ENCODE measurements at regions not wholly inside any gene's neighbourhood (a gene's known extent, or its start where the extent isn't known, plus 50 kb on each side); places are given as distances from the start of the nearest gene placed in this dataset.

- Mint-ChIP-seq H3K27me3 (ENCODE audit: low read depth, unreplicated experiment) (no peaks in the 10 kb centered on the region), H3K27ac (ENCODE audit: unreplicated experiment) (no peak overlapping the region)
Measured at GRCh38 chr13:107208889-107209288, 641.0 kb upstream of the ARGLU1 start.

GRCh38 chr13:107205318-107206104 lies 637.6 kb upstream of the ARGLU1 start:
- FAIRE-seq (no peak), DNase-seq (ENCODE audit: low read depth) (peak; percentile 10)
- no peaks in the 10 kb centered on the region for H3K79me2 ChIP-seq (ENCODE audit: insufficient read depth, low read length)
- Mint-ChIP-seq H3K4me1 (ENCODE audit: low read depth, unreplicated experiment) (peaks cover 7% of the 10 kb centered on the region), H3K36me3 (ENCODE audit: low read depth, unreplicated experiment) (no peaks in the 10 kb centered on the region), H3K4me3 (ENCODE audit: unreplicated experiment) (no peak overlapping the region), H3K27me3 (ENCODE audit: low read depth, unreplicated experiment) (no peaks in the 10 kb centered on the region), H3K9me3 (ENCODE audit: unreplicated experiment) (no peaks in the 10 kb centered on the region), H3K27ac (ENCODE audit: unreplicated experiment) (no peak overlapping the region)
- no peak overlapping the region for H3K27ac ChIP-seq (ENCODE audit: low read depth, low read length)
- H3K4me3 ChIP-seq (ENCODE audit: insufficient read depth, low read depth, low read length) = no peak overlapping the region
- no peak overlapping the region for H3K9ac ChIP-seq (ENCODE audit: low read length)
- H3K4me2 ChIP-seq (ENCODE audit: low read length) = no peak overlapping the region
- H3K27me3 ChIP-seq (ENCODE audit: insufficient read depth, low read length) = no peaks in the 10 kb centered on the region
- no peak overlapping the region for H2AFZ ChIP-seq (ENCODE audit: low read depth, low read length)
- TF ChIP-seq, protein P1, sequence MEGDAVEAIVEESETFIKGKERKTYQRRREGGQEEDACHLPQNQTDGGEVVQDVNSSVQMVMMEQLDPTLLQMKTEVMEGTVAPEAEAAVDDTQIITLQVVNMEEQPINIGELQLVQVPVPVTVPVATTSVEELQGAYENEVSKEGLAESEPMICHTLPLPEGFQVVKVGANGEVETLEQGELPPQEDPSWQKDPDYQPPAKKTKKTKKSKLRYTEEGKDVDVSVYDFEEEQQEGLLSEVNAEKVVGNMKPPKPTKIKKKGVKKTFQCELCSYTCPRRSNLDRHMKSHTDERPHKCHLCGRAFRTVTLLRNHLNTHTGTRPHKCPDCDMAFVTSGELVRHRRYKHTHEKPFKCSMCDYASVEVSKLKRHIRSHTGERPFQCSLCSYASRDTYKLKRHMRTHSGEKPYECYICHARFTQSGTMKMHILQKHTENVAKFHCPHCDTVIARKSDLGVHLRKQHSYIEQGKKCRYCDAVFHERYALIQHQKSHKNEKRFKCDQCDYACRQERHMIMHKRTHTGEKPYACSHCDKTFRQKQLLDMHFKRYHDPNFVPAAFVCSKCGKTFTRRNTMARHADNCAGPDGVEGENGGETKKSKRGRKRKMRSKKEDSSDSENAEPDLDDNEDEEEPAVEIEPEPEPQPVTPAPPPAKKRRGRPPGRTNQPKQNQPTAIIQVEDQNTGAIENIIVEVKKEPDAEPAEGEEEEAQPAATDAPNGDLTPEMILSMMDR (IDR thresholded peaks at IDR 0.05; ENCODE audit: insufficient read depth, low read depth, low read length) = peak; percentile 99
- no peak for TF ChIP-seq EZH2 (IDR thresholded peaks at IDR 0.05; ENCODE audit: insufficient read depth, low read length)
- no peaks in the 10 kb centered on the region for H3K4me1 ChIP-seq (ENCODE audit: insufficient read depth, low read length)
- H4K20me1 ChIP-seq (ENCODE audit: insufficient read depth, low read length) = no peaks in the 10 kb centered on the region
- H3K36me3 ChIP-seq (ENCODE audit: insufficient read depth, low read length) = no peaks in the 10 kb centered on the region
- H3K9me3 ChIP-seq (ENCODE audit: insufficient read depth, low read depth, low read length) = no peaks in the 10 kb centered on the region

More at GRCh38 chr13:107208889-107209288, 641.0 kb upstream of the ARGLU1 start:
- Histone ChIP-seq H3K4me1 (ENCODE audit: insufficient read depth, low read length) (no peaks in the 10 kb centered on the region), H3K36me3 (ENCODE audit: insufficient read depth, low read length) (no peaks in the 10 kb centered on the region), H3K4me2 (ENCODE audit: low read length) (no peak overlapping the region), H3K27me3 (ENCODE audit: insufficient read depth, low read length) (no peaks in the 10 kb centered on the region), H3K4me3 (ENCODE audit: insufficient read depth, low read depth, low read length) (no peak overlapping the region), H3K27ac (ENCODE audit: low read depth, low read length) (no peak overlapping the region), H3K9ac (ENCODE audit: low read length) (no peak overlapping the region), H4K20me1 (ENCODE audit: insufficient read depth, low read length) (no peaks in the 10 kb centered on the region), H2AFZ (ENCODE audit: low read depth, low read length) (no peak overlapping the region), H3K9me3 (ENCODE audit: insufficient read depth, low read depth, low read length) (no peaks in the 10 kb centered on the region), H3K79me2 (ENCODE audit: insufficient read depth, low read length) (no peaks in the 10 kb centered on the region)
- no peaks in the 10 kb centered on the region for H3K9me3 Mint-ChIP-seq (ENCODE audit: unreplicated experiment)
- FAIRE-seq (no peak), DNase-seq (ENCODE audit: low read depth) (no peak)
- peaks cover 11% of the 10 kb centered on the region for H3K4me1 Mint-ChIP-seq (ENCODE audit: low read depth, unreplicated experiment)
- TF ChIP-seq, protein P1 (IDR thresholded peaks at IDR 0.05; ENCODE audit: insufficient read depth, low read depth, low read length) = no peak
- TF ChIP-seq EZH2 (IDR thresholded peaks at IDR 0.05; ENCODE audit: insufficient read depth, low read length) = no peak
- H3K36me3 Mint-ChIP-seq (ENCODE audit: low read depth, unreplicated experiment) = no peaks in the 10 kb centered on the region
- H3K4me3 Mint-ChIP-seq (ENCODE audit: unreplicated experiment) = no peak overlapping the region

Measured in astrocyte (in vitro differentiated cells and primary cell).